WI38 (cell line): ENCODE measurements at regions not wholly inside any gene's neighbourhood (a gene's known extent, or its start where the extent isn't known, plus 50 kb on each side); places are given as distances from the start of the nearest gene placed in this dataset.

Experiments used
- H3K4me3 ChIP-seq: 2 replicates; pipeline ENCODE4 v1.5.1; 2011; ENCODE audit warnings: low read depth, mild to moderate bottlenecking, control low read depth, low read length
- TF ChIP-seq, protein P1 (sequence below): IDR thresholded peaks from 2 replicates; pipeline ENCODE4 v1.5.1; 2012; ENCODE audit warnings: low read depth, mild to moderate bottlenecking, control low read depth, low read length

DNA sequence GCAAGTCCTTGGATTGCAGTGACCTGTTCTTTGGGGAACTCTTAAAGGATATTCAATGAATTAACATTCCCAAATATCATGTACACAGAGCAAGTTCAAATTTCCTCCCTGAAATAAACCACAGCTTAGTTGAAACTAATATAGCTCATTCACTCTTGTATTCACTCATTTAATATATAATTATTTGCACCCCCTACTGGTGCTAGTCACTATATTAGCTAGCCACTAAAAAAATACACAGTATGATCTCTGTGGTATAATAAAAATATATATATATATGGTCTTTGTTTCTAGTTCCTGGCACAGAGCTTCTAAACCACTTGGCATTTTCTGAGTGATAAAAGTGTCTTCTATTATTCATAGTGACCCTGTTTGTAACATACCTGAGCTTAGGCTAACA lies 177.3 kb upstream of the LYPLAL1 start:
- TF ChIP-seq, protein P1, sequence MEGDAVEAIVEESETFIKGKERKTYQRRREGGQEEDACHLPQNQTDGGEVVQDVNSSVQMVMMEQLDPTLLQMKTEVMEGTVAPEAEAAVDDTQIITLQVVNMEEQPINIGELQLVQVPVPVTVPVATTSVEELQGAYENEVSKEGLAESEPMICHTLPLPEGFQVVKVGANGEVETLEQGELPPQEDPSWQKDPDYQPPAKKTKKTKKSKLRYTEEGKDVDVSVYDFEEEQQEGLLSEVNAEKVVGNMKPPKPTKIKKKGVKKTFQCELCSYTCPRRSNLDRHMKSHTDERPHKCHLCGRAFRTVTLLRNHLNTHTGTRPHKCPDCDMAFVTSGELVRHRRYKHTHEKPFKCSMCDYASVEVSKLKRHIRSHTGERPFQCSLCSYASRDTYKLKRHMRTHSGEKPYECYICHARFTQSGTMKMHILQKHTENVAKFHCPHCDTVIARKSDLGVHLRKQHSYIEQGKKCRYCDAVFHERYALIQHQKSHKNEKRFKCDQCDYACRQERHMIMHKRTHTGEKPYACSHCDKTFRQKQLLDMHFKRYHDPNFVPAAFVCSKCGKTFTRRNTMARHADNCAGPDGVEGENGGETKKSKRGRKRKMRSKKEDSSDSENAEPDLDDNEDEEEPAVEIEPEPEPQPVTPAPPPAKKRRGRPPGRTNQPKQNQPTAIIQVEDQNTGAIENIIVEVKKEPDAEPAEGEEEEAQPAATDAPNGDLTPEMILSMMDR, result peak; percentile 11; the same call in 1 of the 2 replicates
- H3K4me3 ChIP-seq, result no peak overlapping the region

DNA sequence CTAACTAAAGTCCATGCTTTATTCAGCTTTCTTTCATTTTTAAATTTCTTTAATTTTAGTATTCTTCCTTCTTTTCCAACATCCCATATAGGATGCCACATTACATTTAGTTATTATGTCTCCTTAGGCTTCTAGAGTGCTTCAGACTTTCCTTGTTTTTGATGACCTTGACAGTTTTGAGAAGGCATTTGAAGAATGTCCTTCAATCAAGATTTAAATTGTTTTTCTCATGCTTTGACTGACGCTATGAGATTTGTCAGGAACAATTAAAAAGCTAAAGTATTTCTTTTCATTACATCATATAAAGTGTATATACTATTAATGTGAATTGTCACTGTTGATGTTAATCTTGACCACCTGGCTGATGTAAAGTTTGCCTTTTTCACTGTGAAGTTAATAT lies 173.7 kb upstream of the LYPLAL1 start:
- H3K4me3 ChIP-seq, result no peak overlapping the region
- TF ChIP-seq, protein P1, result no peak

DNA sequence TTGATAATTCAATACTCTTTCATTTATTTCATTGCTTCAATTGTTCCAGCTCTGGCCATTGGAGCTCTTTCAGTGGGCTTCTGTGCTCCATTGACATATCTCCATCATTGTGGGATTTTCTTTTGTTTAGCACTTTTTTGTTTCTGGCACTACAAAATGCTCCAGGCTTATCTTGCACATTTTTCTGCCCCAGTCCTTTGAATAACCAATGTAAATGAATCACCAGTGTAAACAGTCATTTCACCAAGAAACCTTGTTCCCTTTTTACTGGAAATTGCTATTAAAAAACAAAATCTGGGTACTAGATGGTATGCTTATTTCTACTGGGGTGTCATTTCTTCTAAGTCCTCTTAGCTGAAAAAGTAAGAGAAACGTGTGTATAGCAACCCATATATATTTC lies 173.0 kb upstream of the LYPLAL1 start:
- H3K4me3 ChIP-seq, result no peak overlapping the region
- TF ChIP-seq, protein P1, result no peak

DNA sequence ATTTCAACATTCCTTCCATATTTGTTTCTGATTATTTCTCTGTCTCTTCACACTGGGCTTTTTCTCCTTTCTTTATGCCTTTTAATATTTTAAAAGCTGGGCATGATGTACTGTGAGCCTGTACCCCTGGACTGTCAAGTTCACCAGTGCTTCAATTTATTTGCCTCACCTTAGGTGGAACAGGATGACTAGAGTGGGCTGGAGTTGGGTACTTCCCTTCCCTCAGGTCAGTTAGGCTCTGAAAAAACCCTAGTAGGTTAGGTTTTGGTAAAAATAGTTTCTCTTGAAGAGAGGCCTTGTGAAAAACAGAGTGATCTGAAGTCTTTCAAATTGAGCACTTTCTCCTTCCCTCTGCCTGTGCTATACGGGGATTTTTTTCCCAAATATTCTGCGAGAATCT lies 163.0 kb upstream of the LYPLAL1 start:
- TF ChIP-seq, protein P1, result no peak
- no peak overlapping the region for H3K4me3 ChIP-seq

DNA sequence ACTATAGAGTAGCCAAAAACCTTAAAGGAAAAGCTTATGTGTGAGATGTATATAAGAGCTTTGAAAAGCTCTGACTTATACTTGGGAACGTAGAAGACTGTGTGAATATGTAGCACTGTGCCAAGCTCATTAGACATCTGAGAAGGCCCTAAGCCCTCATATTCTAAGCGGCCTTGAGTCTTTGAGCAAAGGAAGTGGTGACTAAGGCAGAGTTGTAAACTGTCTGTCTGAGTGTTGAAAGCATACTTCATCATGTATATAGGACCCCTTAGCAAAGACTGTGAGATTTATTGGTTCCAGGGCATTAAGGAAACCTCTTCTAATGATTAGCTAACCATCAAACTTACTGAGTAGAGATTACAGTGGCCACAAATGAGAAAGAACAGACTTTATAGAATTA lies 153.3 kb upstream of the LYPLAL1 start:
- TF ChIP-seq, protein P1, result no peak
- H3K4me3 ChIP-seq, result no peak overlapping the region

DNA sequence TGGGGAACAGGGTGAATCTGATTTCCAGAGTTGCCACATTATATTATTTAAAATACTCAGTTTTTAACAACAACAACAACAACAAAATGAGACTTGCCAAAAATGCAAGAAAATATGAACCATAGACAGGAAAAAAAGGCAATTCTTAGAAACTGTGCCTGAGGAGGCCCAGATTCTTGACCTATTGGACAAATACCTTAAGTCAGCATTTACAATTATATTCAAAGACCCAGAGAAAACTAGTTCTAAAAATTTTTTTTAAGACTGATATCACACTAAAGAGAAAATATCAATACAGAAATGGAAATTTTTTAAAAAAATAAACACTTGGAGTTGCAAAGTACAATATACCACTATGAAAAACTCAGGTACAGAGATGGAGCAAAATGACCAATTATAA lies 152.8 kb upstream of the LYPLAL1 start:
- no peak overlapping the region for H3K4me3 ChIP-seq
- TF ChIP-seq, protein P1, result no peak

DNA sequence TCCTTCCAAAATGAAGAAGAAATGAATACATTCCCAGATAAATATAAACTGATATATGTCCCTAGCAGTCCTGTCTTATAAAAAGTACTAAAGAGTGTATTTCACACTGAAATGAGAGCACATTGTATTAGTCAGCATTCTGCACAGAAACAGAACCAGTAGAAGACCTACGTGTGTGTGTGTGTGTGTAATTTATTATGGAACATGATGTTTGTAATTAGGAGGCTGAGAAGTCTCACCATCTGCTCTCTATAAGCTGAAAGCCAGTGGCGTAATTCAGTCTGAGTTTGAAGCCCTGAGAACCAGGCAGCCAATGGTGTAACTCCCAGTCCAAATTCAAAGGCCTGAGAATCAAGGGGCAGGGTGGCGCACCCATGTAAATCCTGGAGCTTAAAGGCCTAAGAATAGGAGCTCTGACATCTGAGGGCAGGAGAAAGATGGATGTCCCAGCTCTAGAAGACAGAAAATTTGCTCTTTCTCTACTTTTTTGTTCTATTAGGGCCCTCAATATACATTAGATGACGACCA lies 146.5 kb upstream of the LYPLAL1 start:
- no peak overlapping the region for H3K4me3 ChIP-seq
- TF ChIP-seq, protein P1, result no peak
